Right renal cortex interstitium (tissue), 3 donors: ENCODE measurements at regions not wholly inside any gene's neighbourhood (a gene's known extent, or its start where the extent isn't known, plus 50 kb on each side); places are given as distances from the start of the nearest gene placed in this dataset.

Experiments
- DNase-seq, 3 donors: peaks; one replicate each; pipeline ENCODE4 v3.0.0-alpha.2; 2013; ENCODE audit warnings: low read depth in 3 of 3, low spot score in 2 of 3

DNA sequence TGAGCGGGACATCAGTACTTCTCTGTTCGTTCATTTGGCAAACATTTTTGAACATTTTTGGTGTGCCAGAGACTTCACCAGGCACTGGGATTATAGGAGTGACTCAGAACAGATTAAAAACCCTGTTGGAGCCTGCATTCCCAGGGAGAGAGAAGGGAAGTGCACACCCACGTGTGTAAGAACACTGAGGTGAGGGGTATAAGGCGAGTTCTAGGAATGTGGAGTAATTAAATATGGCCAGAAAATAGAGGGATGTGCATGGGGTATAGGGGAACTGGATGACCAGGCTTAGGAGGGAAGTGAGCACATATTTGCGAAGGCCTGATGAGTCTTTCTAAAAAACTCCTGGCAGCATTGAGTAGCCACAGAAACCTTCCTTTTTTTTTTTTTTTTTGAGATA is 401.2 kb upstream of the C2CD4B start:
- DNase-seq = no peak

DNA sequence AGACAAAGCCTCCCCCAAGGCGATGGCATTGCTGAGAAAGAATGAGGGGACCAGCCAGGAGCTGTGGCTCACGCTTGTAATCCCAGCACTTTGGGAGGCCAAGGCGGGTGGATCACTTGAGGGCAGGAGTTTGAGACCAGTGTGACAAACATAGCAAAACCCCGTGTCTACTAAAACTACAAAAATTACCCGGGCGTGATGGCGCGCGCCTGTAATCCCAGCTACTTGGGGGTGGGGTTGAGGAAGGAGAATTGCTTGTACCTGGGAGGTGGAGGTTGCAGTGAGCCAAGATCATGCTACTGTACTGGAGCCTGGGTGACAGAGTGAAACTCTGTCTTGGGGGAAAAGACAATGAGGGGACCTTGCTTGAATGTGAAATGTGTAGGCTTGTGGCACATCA is 402.4 kb upstream of the C2CD4B start:
- no peak for DNase-seq

DNA sequence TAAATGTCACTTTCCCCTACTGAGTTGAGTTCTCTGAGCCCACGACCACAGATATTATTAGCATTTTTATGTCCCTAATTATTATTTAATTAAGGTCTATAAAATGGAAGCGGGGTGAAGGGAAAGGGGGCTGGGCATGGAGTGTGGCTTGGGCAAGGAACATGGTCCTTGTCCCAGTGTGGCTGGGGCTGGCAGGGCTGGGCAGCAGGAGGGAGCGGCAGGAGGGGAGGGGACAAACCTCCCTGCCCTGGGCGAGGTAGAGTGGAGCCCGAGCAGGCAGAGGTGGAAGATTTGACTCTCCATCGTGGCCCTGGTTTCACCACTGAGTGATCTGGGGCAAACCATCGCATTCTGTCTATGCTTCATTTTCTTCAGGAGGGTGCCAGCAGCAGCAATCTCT is 402.9 kb upstream of the C2CD4B start:
- no peak for DNase-seq

DNA sequence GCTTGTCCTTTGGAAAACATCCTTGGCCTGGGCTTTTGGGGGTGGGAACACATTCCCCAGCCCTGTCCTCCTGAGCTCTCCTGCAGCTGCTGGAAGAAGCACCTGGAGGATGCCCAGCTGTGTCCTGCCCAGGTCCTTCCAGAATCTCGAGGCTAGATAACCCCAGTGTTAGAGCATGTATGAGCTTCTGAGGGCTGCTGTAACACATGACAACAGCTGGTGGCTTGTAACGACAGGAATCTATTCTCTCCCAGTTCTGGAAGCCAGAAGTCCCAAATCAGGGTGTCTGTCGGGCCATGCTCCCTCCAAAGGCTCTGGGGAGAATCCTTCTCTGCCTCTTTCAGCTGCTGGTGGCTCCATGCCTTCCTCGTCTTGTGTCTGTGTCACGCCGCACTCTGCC is 403.6 kb upstream of the C2CD4B start:
- DNase-seq = no peak

DNA sequence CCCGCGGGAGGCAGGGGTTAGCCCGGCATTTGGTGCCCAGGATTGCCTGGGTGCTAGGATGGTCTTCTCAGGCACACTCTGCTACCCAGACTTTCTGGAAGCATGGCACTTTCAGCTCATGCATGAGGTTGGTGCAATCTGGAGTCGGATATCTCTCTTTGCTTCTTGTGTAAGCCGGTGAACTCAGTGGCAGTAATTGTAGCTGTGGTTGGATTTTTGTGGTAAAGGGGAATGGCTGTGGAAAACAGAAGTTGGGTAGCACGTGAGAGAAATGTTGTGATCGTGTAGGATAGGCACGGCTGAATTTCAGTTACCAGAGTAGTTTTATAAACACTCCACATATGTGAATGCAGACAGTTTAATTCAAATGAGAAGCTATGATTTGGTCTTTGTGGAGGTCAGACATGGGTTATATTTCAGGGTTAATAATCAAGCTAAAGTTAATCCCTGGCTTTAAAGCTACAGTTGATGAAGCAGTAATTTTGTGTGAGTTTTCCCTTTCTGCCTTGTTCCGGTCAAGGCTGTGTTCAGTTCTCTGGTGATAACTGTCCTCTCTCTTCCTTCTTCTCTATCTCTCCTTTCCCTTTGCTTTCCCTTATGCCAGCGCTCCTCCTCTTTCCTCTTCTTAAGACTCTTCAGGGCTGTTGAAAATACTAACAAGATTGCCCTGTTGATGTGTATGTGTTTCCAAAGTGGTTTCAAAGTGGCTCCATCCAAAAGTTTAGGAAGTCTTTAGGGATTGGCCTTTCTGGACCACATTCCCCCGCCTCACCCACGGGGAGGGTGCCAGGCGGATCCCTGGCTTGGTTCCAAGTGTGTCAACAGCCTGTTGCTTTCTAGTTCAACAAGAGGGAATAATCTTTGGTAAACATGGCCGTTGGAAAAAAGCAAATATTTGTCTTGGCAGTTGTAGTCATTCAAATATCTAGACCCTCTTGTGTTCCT is 404.6 kb upstream of the C2CD4B start:
- no peak for DNase-seq

DNA sequence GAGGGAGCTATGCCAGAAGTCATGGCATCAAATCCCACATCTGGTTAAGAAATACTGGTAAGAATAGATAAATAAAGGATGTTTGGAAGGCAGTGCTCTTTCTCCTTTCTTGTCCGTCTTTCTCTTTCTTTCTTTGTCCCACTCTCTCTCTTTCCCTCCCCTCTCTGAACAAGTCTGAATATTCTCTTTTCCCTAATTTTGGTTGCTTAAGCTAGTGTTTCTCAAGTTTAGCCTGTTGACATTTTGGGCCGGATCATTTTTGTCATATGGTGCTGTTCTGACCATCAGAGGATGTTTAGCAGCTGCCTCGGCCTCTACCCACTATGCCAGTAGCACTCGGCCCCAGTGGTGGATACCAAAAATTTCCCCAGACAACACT is 405.3 kb upstream of the C2CD4B start:
- no peak for DNase-seq

DNA sequence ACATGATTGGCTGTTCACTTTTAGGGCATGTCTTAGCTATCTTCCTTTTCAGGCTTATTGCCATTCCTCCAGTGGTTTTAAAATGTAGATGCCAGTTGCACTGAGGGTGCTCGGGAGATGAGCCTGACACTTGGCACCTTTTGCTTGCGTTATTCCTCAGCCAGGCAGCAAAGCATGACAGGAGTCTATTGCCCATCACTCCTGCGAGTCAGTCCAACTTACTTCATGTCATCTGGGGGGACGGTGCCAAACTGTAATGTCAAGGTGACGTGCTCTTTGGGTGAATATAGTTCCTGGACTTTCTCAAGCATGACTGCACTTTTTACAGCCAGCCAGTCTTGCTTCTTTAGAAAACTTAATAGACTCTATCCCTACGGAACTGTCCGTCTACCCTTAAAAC is 406.0 kb upstream of the C2CD4B start:
- no peak for DNase-seq

DNA sequence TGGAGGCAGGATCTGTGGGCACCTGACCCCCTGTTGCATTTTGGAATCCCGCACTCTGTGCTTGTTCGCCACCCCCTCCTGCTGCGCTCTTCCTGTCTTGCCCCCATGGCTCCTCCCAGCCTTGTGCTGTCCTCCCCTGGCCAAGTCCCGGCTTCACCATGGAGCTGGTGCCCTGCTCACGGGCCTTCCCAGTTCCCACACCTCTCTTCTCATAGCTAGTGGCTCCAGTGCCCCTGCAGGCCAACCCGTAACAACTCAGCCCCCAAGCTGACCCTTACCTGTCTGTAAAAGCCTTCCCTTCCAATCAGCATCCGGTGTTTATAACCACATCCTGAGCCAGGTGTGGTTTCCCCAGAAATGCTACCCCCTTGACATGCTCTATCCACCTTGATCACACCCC is 407.7 kb upstream of the C2CD4B start:
- no peak for DNase-seq

DNA sequence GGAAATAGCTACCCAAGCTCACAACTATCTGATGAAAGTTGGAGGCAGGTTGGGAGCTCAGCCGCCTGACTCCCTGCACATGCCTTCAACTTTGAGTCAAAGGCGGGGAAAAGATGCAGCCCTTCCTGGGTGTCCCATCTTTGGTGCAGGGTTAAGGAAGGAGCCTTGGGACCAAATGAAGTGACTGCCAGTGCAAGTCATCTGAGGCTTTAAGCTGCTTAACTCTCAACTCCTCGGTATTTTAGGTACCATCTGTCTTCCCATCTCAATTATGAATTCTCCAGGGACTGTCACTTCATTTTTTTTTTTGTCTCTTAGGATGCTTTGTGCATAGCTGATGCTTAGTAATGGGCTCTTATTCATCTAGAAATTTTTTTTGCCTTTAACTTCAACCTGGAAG is 408.8 kb upstream of the C2CD4B start:
- DNase-seq = no peak

DNA sequence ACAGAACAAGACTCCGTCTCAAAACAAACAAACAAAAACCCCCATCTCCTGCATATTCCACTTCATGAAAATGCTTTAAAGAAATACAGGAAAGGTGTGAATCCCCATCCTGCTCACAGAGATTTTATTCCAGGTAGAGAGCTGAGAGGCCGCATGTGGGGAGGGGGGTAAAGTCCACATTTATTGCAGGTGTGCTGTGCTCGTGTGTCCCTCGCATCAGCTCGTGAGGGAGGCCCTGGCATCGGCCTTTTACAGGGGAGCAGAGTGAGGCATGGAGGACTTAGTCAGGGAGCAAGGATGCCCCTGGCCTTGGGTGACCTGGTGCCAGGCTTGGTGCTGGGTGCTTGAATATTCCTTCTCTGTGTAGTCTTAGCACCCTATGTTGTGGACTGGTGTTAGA is 413.5 kb upstream of the C2CD4B start:
- DNase-seq = no peak

DNA sequence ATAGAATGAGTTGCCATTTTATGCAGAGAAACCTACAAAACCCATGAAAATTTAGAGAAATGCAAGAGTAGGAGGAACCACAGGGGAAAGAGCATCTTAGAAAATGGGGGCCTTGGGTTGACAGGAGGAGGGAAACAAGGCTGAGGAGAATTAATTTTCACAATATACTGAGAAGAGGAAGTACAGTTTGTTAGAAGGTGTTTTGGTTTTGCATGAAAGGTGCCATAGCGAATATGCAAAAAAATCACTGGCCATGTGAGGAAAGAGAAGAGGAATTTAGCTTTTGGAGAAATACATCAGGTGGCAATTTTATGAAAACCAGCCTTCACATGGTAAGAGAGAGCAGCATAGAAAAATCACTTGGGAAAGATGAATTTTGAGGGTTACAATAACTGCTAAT is 413.9 kb upstream of the C2CD4B start:
- DNase-seq = no peak

DNA sequence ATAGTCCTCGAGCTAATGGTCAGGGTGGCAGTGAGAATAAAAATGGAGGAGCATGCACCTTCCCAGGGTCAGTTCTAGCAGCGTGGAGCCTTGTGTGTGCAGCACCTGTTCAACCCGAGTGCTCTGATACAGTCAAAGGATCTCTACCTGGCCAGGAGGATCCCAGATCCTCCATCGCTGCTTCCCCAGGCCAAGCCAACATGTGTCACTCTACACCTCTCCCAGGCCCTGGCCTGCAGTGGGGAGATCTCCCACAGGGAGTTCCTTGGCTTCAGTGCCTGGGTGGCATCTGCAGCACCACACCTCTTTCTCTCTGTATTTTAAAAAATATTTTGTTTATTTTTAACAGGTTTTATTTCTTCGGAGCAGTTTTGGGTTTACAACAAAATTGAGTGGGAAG is 414.8 kb upstream of the C2CD4B start:
- DNase-seq = no peak

DNA sequence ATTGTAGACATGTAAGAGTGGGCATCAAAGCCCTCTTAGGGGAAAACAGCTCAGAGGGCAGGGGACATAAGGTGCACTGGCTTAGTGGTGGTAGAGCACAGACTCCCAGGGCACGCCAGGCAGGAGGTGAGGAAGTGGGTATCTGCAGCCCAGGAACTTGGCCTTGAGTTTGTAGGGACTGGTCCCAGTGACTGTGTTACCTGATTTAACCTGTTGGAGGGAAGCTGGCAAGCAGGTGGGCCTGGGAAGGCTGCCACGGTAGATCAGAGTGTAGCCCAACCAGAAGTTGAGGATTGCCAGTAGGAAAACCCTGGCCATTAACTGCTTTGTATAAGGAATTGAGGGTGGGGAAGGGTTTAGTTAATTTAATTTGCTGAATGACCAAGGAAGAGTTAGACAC is 417.5 kb upstream of the C2CD4B start:
- no peak for DNase-seq

DNA sequence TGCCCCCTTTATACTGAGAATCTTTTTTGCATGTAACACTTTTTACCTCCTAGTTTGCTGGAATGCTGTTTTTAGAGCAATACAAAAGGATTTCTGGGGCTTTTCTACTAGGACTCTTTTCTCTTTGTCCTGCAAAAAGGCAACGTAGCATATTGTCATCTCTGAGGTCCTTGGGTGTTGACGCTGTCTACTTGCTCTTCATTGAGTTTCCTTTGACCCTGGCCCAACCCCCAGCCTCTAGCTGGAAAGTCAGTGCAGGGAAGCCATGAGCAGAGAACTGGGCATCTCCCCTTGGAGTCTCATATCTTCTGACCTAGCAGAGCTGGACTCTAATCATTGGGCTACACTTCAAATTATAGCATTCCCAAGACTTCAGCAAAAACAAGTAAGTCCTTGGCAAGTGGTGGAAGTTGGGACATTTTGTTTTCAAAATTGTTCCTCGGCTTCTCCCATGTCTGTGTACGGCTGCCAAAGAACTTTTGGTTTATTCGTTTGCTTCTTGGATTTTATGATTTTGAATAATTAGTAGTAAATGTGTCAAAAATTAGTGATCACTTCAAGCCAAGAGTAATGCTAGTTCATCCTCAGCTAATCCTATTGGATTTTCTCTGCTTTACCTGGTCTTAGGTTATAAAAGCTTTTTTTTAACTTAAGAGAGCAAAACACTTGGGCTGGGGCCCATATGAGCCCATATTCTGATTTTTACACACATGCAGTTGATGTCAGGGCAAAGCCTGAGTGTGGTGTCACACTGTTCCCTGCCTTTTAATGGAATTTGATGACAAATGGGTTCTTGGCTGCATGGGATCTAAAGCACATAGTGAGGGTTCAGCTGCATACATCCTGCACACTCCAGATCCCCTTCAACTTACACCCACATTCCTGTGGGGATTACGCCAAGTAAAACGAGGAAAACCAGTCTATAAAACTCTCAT is 419.5 kb upstream of the C2CD4B start:
- DNase-seq = no peak

DNA sequence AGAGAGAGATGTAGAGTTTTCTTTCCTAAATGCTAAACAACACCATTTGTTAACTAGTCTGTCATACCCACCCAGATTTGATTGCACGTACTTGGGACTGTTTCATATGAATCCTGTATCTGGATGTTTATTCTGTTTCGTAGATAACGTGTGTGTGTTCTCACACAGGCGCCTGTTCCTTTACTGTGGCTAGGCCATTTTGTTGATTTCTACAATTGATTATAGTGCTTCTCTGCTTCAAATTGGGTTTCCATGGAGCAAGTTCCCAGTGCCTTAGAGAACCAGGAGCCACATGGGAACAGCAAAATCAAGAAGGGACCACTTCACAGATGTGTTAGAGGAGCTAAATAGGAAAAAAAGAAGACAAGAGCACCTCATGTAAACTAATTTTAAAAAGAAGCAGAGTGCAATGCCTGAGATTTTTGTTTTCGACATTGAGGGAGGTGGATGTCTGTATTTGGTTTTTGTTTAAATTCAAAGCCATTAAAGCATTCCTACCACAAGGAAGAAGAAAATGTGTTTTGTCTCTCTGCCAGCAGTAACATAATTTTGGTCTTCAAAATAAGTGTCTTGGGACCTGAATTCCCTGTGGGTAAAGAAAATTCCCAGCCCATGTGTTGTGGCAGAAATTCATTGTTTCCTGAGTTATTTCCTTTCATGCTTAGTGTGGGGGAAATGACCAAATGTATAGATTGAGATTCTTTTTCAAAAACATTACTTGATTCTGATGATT is 424.0 kb upstream of the C2CD4B start:
- DNase-seq = no peak

DNA sequence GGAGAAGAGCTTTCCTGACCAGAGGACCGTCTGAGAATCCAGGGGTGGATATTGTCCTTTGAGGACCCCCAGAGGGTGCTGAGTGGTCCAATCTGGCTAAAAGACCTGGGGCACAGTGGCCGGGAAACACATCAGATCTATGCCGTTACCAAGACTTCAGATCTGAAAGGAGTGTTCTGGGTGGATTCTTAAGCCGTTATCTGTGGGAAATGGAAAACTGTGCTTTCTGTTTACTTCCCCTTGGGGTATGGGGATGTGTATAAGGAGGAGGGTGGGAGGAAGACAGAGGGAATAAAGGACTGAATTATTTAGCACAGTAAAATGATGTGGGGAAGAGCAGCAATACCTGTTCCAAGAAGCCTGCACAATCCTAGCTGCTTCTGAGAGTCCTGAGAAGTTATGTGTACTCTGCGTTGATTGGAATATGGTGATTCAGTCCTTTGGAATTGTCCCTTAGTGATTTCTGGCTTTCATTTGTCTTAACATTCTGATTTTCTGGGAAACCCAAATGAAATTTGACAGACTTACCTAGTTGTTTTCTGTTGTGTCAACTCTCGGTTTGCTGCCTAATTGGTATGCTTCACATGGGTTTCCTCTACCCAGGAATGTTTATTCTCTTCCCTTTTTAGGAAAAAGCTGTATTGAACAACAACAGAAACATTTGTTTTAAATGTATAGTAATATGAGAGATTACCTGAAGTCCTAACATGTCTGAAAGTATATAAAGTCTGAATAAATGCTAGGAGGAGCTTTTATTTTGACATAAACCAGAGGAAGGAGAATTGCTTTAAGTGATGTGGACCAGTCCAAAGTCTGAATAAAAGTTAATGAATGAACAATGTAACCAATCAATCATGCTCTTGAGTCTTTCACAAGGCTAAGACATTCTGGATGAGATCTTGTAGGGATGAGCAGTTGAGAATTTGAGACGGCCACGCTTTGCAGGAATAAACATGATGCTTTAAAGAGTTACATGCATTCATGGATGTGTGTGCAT is 427.1 kb upstream of the C2CD4B start:
- DNase-seq = no peak

DNA sequence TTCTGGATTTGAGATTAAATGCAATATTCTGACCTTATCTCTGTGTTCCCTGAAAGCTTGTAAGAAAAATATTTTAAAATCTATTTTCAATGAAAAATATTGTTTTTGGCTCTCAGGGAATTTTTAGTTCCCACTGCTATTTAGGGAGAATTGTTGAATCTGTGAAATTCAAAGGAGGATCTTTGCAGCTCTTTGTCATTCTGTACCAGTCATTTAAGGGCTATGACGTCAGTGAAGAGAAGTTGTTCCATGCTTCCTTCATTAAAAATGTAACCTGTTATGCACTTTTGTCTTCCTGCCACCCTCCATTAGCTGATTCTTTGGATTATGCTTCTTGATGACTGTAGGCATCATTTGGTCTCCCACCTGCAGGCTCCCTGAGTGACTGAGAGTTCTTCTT is 427.8 kb upstream of the C2CD4B start:
- DNase-seq = no peak

DNA sequence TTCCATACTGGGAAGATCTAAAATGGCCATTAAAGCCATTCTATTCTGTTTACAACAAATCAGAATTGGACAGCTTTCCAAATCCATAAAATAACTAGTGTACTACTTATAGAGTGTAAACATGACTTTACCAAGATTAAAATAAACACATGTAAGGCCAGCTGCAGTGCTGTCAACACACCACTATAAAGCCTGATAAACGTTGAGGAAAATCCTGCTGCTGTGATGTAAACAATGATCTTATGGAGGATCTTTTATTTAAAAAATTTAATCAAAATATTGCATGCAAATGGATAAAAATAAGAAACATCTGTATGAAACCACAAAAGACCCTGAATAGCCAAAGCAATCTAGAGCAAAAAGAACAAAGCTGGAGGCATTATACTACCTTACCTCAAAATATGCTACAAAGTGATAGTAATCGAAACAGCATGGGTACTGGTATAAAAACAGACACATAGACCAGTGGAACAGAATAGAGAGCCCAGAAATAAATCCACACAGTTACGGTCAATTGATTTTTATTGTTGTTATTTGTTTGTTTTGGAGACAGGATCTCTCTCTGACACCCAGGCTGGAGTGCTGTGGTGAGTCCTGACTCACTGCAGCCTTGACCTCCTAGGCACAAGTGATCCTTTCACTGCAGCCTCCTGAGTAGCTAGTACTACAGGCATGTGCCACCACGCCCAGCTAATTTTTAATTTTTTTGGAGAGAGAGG is 428.8 kb upstream of the C2CD4B start:
- DNase-seq = no peak

DNA sequence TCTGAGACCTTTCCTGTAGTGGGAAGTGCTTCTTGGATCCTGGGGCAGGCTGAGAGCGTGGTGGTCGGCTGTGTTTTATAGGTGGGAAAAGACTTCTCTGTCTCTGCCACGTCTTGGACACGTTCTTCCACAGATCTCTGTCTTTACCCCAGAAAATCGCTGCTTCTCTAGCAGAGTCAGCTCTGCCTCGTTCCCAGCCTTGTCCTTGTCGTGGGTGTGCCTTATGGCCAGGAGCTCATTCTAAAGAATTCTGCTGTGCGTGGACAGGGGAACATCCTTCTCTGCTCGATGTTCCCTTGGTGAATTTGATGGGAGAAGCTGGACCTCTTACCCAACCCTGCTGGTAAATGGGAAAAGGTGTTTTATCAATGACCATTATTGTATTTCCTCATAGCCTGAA is 433.1 kb upstream of the C2CD4B start:
- no peak for DNase-seq
